Tibial nerve (tissue), 4 donors: ENCODE measurements at regions not wholly inside any gene's neighbourhood (a gene's known extent, or its start where the extent isn't known, plus 50 kb on each side); places are given as distances from the start of the nearest gene placed in this dataset.

Experiments used
- CTCF ChIP-seq, 5 experiments: fragments of 200-600 bp in 3 of 5; fragments of 450-650 bp in 2 of 5; sonication (generic) in 3 of 5; IDR thresholded peaks; one replicate each; pipeline ENCODE4 v1.5.1; 2016 to 2019; ENCODE audit warnings: antibody characterized with exemption in 5 of 5, mild to moderate bottlenecking in 3 of 5, moderate library complexity in 2 of 5
- EP300 ChIP-seq, 2 donors: sonication (generic); formaldehyde crosslinking; IDR thresholded peaks; one replicate each; pipeline ENCODE4 v1.6.1; 2017; ENCODE audit warnings: antibody characterized with exemption in 2 of 2, mild to moderate bottlenecking in 1 of 2

GRCh38 chr14:21846227-21846885 lies 172.7 kb upstream of the OR4E1 start:
- TF ChIP-seq CTCF (IDR thresholded peaks at IDR 0.05) (peak in 3 of 5 experiments; percentile 35 to 41 (median 41)), EP300 (IDR thresholded peaks at IDR 0.05) (no peak)
